ENCODE measurements at regions not wholly inside any gene's neighbourhood (a gene's known extent, or its start where the extent isn't known, plus 50 kb on each side); places are given as distances from the start of the nearest gene placed in this dataset.
"Not testable (repeated sequence)": the region's sequence is repeated elsewhere in the genome, so short reads cannot be mapped to it uniquely, and the experiment has no call there.

DNA sequence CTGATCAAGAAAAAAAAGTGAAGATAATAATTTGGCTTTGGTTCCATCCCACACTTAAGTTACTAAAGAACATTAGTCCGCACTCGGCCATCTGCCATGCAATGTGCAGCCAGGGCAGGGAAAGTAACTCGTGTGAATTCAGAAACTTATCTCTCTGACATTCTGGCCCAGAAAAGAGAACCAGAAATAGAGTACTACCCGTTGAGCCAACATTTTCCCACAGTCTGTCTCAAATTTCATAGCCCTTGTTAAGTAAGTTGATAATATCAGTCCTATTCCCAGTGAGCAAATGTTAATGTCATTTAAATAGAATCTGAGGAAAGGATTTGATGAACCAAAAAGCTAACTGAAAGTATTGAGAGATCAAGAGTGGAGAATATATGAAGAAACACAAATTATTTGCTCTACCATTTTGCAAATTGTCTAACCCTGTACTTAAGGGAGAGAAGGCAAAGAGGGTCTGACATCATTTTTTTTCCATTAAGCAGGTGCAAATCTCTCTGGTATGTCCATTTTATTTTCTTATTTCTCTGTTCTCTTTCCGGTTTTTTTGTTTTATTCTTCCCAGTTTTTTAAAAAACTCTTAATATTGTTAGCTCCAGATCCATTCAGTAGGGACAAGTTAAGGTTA is 156.3 kb downstream of the NDFIP2 start:
- no peak for DNase-seq

DNA sequence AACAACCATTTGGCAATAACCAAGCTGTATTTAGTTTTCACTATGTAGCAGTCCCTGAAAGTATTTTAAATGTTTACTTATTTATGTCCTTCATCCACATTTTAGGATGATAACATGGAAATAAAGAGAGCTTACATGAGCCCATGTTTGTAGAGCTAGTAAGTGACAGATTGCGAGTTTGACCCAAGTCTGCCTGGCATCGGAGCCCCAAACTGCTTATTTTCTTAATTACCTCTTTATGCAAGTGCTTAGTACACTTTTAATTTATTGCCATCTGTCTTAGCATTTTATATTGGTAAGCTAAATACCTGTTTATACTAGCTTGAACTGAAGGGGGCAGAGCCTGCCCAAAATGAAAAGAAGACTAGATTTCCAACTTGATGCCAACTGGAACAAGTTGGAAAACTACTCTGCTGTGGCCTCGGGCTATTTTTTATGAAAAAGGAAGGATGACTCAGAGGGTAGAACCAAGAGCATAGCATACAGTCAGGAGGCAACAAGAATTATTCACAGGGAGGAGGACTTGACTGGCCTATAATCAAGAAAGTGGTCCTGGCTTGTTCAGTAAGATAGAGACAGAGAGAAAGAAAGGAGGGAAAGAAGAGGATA is 150.2 kb downstream of the NDFIP2 start:
- no peak for DNase-seq

DNA sequence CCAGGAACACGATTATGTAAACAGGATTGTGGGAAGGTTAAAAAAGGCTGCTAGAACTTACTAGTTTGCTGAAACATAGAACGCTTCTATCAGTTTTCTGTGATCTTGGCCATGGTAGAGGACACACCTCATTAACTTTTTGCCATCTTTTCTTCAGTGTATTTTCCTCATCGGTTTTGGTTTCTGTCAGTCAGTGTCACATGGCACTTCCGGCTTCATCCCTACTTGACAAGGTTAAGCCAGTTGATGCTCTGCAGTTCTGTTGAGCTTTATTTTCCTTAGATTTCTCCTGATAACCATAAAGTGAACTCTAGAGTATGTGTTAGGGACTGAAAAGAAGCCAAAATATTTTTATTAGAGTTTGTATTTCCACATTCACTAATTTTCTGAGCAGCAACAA is 147.5 kb downstream of the NDFIP2 start:
- no peak for DNase-seq

DNA sequence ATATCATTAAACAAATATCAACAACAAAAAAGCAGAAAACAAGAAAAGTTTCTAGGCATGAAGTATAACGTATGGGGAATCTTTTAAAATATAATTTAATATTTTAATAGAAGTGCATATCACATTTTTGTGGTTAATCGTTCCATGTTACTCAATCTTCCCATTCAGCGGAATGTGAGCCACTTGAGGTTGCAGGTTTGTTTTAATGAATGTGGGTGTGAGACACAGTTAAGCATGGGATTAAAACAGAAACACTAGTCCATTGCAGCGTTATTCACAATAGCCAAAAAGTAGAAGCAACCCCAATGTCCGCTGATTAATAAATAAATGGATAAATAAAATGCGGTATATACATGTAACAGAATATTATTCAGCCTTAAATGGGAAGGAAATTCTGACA is 146.0 kb downstream of the NDFIP2 start:
- DNase-seq = no peak

DNA sequence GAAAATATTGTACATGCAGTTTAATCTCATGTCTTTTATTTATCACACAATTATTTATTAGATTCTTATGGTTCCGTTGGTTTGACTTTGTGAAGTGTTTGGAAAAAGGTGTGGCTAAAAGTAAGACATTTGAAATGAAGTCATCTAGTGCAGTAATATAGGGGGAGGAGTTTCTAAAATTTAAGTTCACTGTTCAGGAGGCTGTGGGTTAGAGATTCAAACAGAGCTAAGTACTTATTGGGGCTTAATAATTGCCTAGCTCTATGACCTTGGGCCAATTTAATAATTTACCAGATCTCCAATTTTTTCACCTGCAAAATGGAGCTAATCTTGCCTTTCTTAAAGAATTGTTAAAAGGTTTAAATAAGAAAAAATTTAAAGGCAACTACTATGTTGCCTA is 144.6 kb downstream of the NDFIP2 start:
- no peak for DNase-seq

DNA sequence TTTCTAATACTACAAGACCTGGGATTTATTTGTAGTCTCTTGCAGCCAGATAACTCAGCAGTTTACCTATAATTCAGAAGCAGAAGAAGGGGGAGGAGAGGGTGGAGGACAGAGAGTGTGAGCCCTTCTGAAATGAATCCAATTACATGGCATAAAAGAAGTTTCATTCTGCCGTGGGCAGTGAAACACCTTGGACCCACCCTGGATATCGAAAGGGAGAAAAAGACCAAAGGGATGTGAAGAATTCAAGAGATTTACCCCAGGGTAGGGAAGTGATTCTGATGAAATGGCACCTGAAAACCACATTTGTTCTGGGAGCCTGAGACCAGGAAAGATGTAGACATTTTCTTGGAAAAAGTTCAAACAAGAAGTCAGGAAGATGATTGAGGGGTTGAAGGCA is 140.9 kb downstream of the NDFIP2 start:
- DNase-seq = no peak

DNA sequence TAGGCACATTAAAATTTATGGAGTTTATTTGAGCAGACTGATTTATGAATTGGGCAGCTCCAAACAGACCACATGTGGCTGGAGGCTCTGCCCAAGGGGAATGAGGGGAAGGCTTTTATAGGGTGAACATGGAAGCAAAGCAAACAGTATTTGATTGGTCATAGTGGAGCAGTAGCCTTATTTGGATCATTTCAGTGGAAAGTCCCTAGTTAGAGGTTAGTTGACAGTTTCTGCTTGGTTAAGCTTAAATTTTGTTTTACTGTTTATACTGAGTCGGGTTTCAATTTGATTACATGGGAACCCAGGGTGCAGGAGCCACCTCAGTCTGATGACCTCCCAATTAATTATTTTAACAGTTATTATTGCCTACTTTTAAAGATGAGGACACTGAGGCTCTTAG is 140.5 kb downstream of the NDFIP2 start:
- no peak for DNase-seq

DNA sequence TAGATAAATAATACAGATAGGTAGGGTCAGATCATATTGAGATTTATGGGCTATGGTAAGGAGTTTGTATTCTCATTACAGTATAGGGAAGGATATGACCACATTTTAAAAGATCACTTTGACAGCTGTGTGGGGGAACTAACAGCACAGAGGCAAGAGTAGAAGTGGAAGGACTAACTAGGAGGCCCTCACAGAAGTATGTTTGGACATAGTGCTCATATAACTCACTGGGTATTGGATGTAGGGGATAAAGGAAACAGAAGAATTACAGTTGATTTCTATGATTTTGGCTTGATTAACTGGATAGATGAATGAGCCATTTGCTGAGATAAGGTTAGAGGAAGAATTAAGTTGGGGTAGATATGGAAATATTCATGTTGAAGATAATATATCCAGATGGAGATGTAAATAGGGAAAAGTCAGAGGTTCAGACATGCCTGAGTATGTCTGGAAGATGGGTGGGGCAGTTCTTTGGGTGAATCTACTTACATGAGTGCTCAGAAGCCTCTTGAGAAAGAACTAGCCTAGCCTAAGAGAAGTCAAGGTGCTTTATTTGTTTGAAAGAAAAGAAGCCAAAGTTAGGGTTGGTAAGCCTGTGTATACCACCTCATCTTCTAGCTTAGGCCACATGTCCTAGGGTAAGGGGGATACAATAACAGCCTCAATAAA is 133.4 kb downstream of the NDFIP2 start:
- no peak for DNase-seq

DNA sequence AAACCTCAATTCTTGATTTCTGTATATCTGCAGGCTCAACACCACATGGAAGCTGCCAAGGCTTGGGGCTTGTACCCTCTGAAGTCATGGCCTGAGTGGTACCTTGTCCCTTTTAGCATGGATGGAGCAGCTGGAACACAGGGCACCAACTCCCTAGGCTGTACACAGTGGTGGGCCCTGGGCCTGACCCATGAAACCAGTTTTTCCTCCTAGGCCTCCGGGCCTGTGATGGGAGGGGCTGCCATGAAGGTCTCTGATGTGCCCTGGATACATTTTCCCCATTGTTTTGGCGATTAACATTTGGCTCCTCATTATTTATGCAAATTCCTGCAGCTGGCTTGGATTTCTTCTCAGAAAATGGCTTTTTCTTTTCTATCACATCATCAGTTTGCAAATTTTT is 131.6 kb downstream of the NDFIP2 start:
- no peak for DNase-seq

DNA sequence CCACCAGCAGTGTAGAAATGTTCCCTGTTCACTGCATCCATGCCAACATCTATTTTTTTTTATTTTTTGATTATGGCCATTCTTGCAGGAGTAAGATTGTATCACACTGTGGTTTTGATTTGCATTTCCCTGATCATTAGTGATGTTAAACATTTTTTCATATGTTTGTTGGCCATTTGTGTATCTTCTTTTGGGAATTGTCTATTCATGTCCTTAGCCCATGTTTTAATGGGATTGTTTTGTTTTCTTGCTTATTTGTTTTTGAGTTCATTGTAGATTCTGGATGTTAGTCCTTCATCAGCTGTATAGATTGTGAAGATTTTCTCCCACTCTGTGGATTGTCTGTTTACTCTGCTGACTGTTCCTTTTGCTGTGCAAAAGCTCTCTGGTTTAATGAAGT is 126.9 kb downstream of the NDFIP2 start:
- not testable (repeated sequence) for DNase-seq
